ENCODE measurements at regions not wholly inside any gene's neighbourhood (a gene's known extent, or its start where the extent isn't known, plus 50 kb on each side); places are given as distances from the start of the nearest gene placed in this dataset.
A peak's percentile ranks its signal among the peaks of the same experiment; 100 is the strongest.
"Not testable (repeated sequence)": the region's sequence is repeated elsewhere in the genome, so short reads cannot be mapped to it uniquely, and the experiment has no call there.

GRCh38 chr14:71602524-71602923, 329.7 kb upstream of the RGS6 start:
- no peak for DNase-seq (ENCODE audit: low read depth)

GRCh38 chr14:71604231-71604630, 328.0 kb upstream of the RGS6 start:
- DNase-seq (ENCODE audit: low read depth) = no peak

GRCh38 chr14:71606064-71606463, 326.2 kb upstream of the RGS6 start:
- DNase-seq (ENCODE audit: low read depth) = no peak

GRCh38 chr14:71606575-71606974, 325.7 kb upstream of the RGS6 start:
- DNase-seq (ENCODE audit: low read depth) = no peak

- DNase-seq (ENCODE audit: low read depth) = no peak
These were observed 325.2 kb upstream of the RGS6 start for GRCh38 chr14:71607056-71607455.

- DNase-seq (ENCODE audit: low read depth) = peak; percentile 72
These were observed 322.1 kb upstream of the RGS6 start for GRCh38 chr14:71610149-71610548.

- DNase-seq (ENCODE audit: low read depth) = peak; percentile 24
These were observed 321.4 kb upstream of the RGS6 start for GRCh38 chr14:71610797-71611196.

GRCh38 chr14:71613168-71613567, 319.1 kb upstream of the RGS6 start:
- DNase-seq (ENCODE audit: low read depth) = no peak

- no peak for DNase-seq (ENCODE audit: low read depth)
These were observed 316.2 kb upstream of the RGS6 start for GRCh38 chr14:71616013-71616412.

- DNase-seq (ENCODE audit: low read depth) = no peak
These were observed 314.2 kb upstream of the RGS6 start for GRCh38 chr14:71618047-71618446.

- no peak for DNase-seq (ENCODE audit: low read depth)
These were observed 313.5 kb upstream of the RGS6 start for GRCh38 chr14:71618716-71619115.

- DNase-seq (ENCODE audit: low read depth) = no peak
These were observed 312.8 kb upstream of the RGS6 start for GRCh38 chr14:71619472-71619871.

- no peak for DNase-seq (ENCODE audit: low read depth)
These were observed 311.8 kb upstream of the RGS6 start for GRCh38 chr14:71620401-71620800.

- DNase-seq (ENCODE audit: low read depth) = no peak
These were observed 311.0 kb upstream of the RGS6 start for GRCh38 chr14:71621276-71621675.

GRCh38 chr14:71621980-71622605, 310.1 kb upstream of the RGS6 start:
- peak; percentile 12 for DNase-seq (ENCODE audit: low read depth)

GRCh38 chr14:71623939-71624338, 308.3 kb upstream of the RGS6 start:
- DNase-seq (ENCODE audit: low read depth) = no peak

GRCh38 chr14:71625175-71625574, 307.1 kb upstream of the RGS6 start:
- DNase-seq (ENCODE audit: low read depth) = no peak

GRCh38 chr14:71625891-71626701, 306.1 kb upstream of the RGS6 start:
- DNase-seq (ENCODE audit: low read depth) = no peak

GRCh38 chr14:71628433-71628832, 303.8 kb upstream of the RGS6 start:
- no peak for DNase-seq (ENCODE audit: low read depth)

- no peak for DNase-seq (ENCODE audit: low read depth)
These were observed 303.0 kb upstream of the RGS6 start for GRCh38 chr14:71629250-71629649.

GRCh38 chr14:71629765-71630492, 302.3 kb upstream of the RGS6 start:
- DNase-seq (ENCODE audit: low read depth) = peak; percentile 81

- DNase-seq (ENCODE audit: low read depth) = not testable (repeated sequence)
These were observed 301.2 kb upstream of the RGS6 start for GRCh38 chr14:71631030-71631429.

GRCh38 chr14:71632440-71632946, 299.7 kb upstream of the RGS6 start:
- DNase-seq (ENCODE audit: low read depth) = no peak
